CD14-positive monocyte (primary cell): ENCODE measurements at regions not wholly inside any gene's neighbourhood (a gene's known extent, or its start where the extent isn't known, plus 50 kb on each side); places are given as distances from the start of the nearest gene placed in this dataset.

ENCODE experiments used
- DNase-seq, 3 donors: peaks; one replicate each; pipeline ENCODE4 v3.0.0-alpha.2; 2011 to 2022
- H2AFZ ChIP-seq: 2 replicates; pipeline ENCODE4 v1.6.0; 2012; ENCODE audit warnings: mild to moderate bottlenecking, low read depth, low read length, inconsistent platforms; ENCODE audit not compliant: insufficient read depth, poor library complexity, severe bottlenecking
- H3K27ac ChIP-seq, 2 donors: 1 replicate in 1 of 2; 2 replicates in 1 of 2; pipeline ENCODE4 v1.5.1; 2012 to 2013; ENCODE audit warnings: low read length in 2 of 2, control low read depth in 1 of 2, inconsistent platforms in 1 of 2, low read depth in 1 of 2, mild to moderate bottlenecking in 1 of 2
- H3K27me3 ChIP-seq, 2 donors: one replicate each; pipeline versions ENCODE4 v1.6.0 to v1.6.1; 2011 to 2013; ENCODE audit warnings: low read length in 2 of 2; ENCODE audit not compliant: control insufficient read depth in 2 of 2, insufficient read depth in 2 of 2
- H3K36me3 ChIP-seq, 2 donors: replicated peaks in 1 of 2; 1 replicate in 1 of 2; 2 replicates in 1 of 2; pipeline versions ENCODE4 v1.5.1 to v1.6.1; 2012 to 2013; ENCODE audit warnings: low read length in 2 of 2, control low read depth in 1 of 2, inconsistent platforms in 1 of 2, mild to moderate bottlenecking in 1 of 2; ENCODE audit not compliant: insufficient read depth in 2 of 2, control insufficient read depth in 1 of 2
- H3K4me1 ChIP-seq, 2 donors: 1 replicate in 1 of 2; 2 replicates in 1 of 2; pipeline versions ENCODE4 v1.5.1 to v1.6.1; 2012 to 2013; ENCODE audit warnings: low read length in 2 of 2, control low read depth in 1 of 2, inconsistent platforms in 1 of 2, mild to moderate bottlenecking in 1 of 2, moderate library complexity in 1 of 2; ENCODE audit not compliant: insufficient read depth in 2 of 2, control insufficient read depth in 1 of 2
- H3K4me2 ChIP-seq: replicated peaks from 2 replicates; pipeline ENCODE3; 2012; ENCODE audit warnings: low read length, moderate library complexity, mild to moderate bottlenecking; ENCODE audit not compliant: poor library complexity, severe bottlenecking; ENCODE audit errors: extremely low read depth
- H3K4me3 ChIP-seq, 3 experiments: fragments of 200-600 bp in 1 of 3; sonication (generic) in 1 of 3; replicated peaks in 1 of 3; 1 replicate in 2 of 3; 2 replicates in 1 of 3; pipeline ENCODE4 v1.5.1; 2011 to 2013; ENCODE audit warnings: low read length in 3 of 3, mild to moderate bottlenecking in 3 of 3, control low read depth in 2 of 3, low read depth in 2 of 3, inconsistent platforms in 1 of 3, moderate library complexity in 1 of 3
- H3K79me2 ChIP-seq: 2 replicates; pipeline ENCODE4 v1.6.0; 2012; ENCODE audit warnings: mild to moderate bottlenecking, control low read depth, inconsistent platforms, low read length, moderate library complexity; ENCODE audit not compliant: insufficient read depth
- H3K9ac ChIP-seq: 2 replicates; pipeline ENCODE4 v1.6.0; 2017; ENCODE audit warnings: low read length, mild to moderate bottlenecking; ENCODE audit not compliant: insufficient read depth, poor library complexity, severe bottlenecking
- H3K9me3 ChIP-seq, 2 donors: replicated peaks in 1 of 2; 1 replicate in 1 of 2; 2 replicates in 1 of 2; pipeline versions ENCODE4 v1.5.1 to v1.6.1; 2012 to 2013; ENCODE audit warnings: low read length in 2 of 2, control low read depth in 1 of 2; ENCODE audit not compliant: control insufficient read depth in 1 of 2, insufficient read depth in 1 of 2
- H4K20me1 ChIP-seq: 2 replicates; pipeline ENCODE4 v1.6.0; 2012; ENCODE audit warnings: mild to moderate bottlenecking, low read length, control low read depth, moderate library complexity; ENCODE audit not compliant: insufficient read depth
- H3K27ac Mint-ChIP-seq, 7 donors: one replicate each; pipeline ENCODE4 v1.8.0; 2020; ENCODE audit warnings: mild to moderate bottlenecking in 7 of 7, mixed read lengths in 7 of 7, moderate library complexity in 6 of 7, inconsistent platforms in 2 of 7
- H3K27me3 Mint-ChIP-seq, 3 donors: one replicate each; pipeline ENCODE4 v1.8.0; 2021 to 2022; ENCODE audit warnings: low read depth in 3 of 3, mild to moderate bottlenecking in 3 of 3, mixed read lengths in 3 of 3, moderate library complexity in 3 of 3, inconsistent platforms in 1 of 3
- H3K36me3 Mint-ChIP-seq, 2 donors: one replicate each; pipeline ENCODE4 v1.8.0; 2020; ENCODE audit warnings: mixed read lengths in 2 of 2, inconsistent platforms in 1 of 2, mild to moderate bottlenecking in 1 of 2
- H3K4me1 Mint-ChIP-seq: one replicate; pipeline ENCODE4 v1.8.0; 2020; ENCODE audit warnings: mild to moderate bottlenecking, mixed read lengths
- H3K4me3 Mint-ChIP-seq, 2 donors: one replicate each; pipeline ENCODE4 v1.8.0; 2020; ENCODE audit warnings: mild to moderate bottlenecking in 2 of 2, mixed read lengths in 2 of 2, moderate library complexity in 1 of 2
- H3K9me3 Mint-ChIP-seq, 7 donors: one replicate each; pipeline ENCODE4 v1.8.0; 2020 to 2022; ENCODE audit warnings: mixed read lengths in 7 of 7, mild to moderate bottlenecking in 6 of 7, moderate library complexity in 6 of 7, inconsistent platforms in 2 of 7
- WGBS: methylation state at CpG from one replicate; pipeline ENCODE4 v1.1.5; 2013; ENCODE audit warnings: missing lambda C conversion rate; ENCODE audit not compliant: insufficient coverage; 5-methylcytosine and 5-hydroxymethylcytosine counted together
- intact Hi-C, 2 donors: fragments of 100-400 bp; cut with micrococcal nuclease; formaldehyde crosslinking; loops; one replicate each; pipeline versions ENCODE4 v1.15.0 to v1.15.1; 2023
- TF ChIP-seq, protein P1 (sequence below): fragments of 200-600 bp; IDR thresholded peaks from one replicate; pipeline ENCODE4 v1.8.0; 2022; ENCODE audit warnings: antibody characterized with exemption, mild to moderate bottlenecking

GRCh38 chr7:156147756-156148504 lies 335.7 kb upstream of the SHH start:
- no peaks in the 10 kb centered on the region for H3K4me1 ChIP-seq
- H3K27me3 Mint-ChIP-seq = peaks cover 0 to 9% (median 3%) of the 10 kb centered on the region in 3 donors
- H3K27ac Mint-ChIP-seq = no peak overlapping the region
- H3K79me2 ChIP-seq = no peaks in the 10 kb centered on the region
- no peak overlapping the region for H3K4me3 ChIP-seq
- H4K20me1 ChIP-seq = no peaks in the 10 kb centered on the region
- no peak overlapping the region for H3K9ac ChIP-seq
- 88% methylated on average over 14 of the region's 15 CpGs for WGBS
- H3K27ac ChIP-seq = no peak overlapping the region
- no peak overlapping the region for H3K4me3 Mint-ChIP-seq
- H3K9me3 ChIP-seq = no peaks in the 10 kb centered on the region
- H3K36me3 Mint-ChIP-seq = no peaks in the 10 kb centered on the region
- TF ChIP-seq, protein P1, sequence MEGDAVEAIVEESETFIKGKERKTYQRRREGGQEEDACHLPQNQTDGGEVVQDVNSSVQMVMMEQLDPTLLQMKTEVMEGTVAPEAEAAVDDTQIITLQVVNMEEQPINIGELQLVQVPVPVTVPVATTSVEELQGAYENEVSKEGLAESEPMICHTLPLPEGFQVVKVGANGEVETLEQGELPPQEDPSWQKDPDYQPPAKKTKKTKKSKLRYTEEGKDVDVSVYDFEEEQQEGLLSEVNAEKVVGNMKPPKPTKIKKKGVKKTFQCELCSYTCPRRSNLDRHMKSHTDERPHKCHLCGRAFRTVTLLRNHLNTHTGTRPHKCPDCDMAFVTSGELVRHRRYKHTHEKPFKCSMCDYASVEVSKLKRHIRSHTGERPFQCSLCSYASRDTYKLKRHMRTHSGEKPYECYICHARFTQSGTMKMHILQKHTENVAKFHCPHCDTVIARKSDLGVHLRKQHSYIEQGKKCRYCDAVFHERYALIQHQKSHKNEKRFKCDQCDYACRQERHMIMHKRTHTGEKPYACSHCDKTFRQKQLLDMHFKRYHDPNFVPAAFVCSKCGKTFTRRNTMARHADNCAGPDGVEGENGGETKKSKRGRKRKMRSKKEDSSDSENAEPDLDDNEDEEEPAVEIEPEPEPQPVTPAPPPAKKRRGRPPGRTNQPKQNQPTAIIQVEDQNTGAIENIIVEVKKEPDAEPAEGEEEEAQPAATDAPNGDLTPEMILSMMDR = no peak
- no peaks in the 10 kb centered on the region for H3K4me1 Mint-ChIP-seq
- no peak overlapping the region for H2AFZ ChIP-seq
- no peaks in the 10 kb centered on the region for H3K36me3 ChIP-seq
- H3K9me3 Mint-ChIP-seq = peaks cover 0 to 3% (median 0%) of the 10 kb centered on the region in 7 donors
- no peaks in the 10 kb centered on the region for H3K27me3 ChIP-seq
- DNase-seq = no peak
- intact Hi-C loops = no loop called here
- H3K4me2 ChIP-seq = no peak overlapping the region

- H3K4me1 ChIP-seq = no peaks in the 10 kb centered on the region
- no peak overlapping the region for H3K4me3 ChIP-seq
- no peaks in the 10 kb centered on the region for H3K36me3 Mint-ChIP-seq
- no peak overlapping the region for H3K4me3 Mint-ChIP-seq
- H3K9me3 ChIP-seq = no peaks in the 10 kb centered on the region
- H3K9me3 Mint-ChIP-seq = peaks cover 0 to 3% (median 0%) of the 10 kb centered on the region in 7 donors
- no peaks in the 10 kb centered on the region for H3K79me2 ChIP-seq
- no peaks in the 10 kb centered on the region for H3K27me3 ChIP-seq
- no peak overlapping the region for H3K27ac Mint-ChIP-seq
- no peak overlapping the region for H2AFZ ChIP-seq
- intact Hi-C loops = no loop called here
- TF ChIP-seq, protein P1 = no peak
- H3K9ac ChIP-seq = no peak overlapping the region
- no peak overlapping the region for H3K4me2 ChIP-seq
- H4K20me1 ChIP-seq = no peaks in the 10 kb centered on the region
- H3K27me3 Mint-ChIP-seq = peaks cover 0 to 9% (median 3%) of the 10 kb centered on the region in 3 donors
- H3K27ac ChIP-seq = no peak overlapping the region
- H3K36me3 ChIP-seq = no peaks in the 10 kb centered on the region
- 79% methylated on average over 4 of the region's 6 CpGs for WGBS
- H3K4me1 Mint-ChIP-seq = no peaks in the 10 kb centered on the region
- no peak for DNase-seq
Measured at GRCh38 chr7:156147104-156147503, 334.8 kb upstream of the SHH start.
